ENCODE measurements at regions not wholly inside any gene's neighbourhood (a gene's known extent, or its start where the extent isn't known, plus 50 kb on each side); places are given as distances from the start of the nearest gene placed in this dataset.
A peak's percentile ranks its signal among the peaks of the same experiment; 100 is the strongest.

- no peak overlapping the region for H3K4me3 ChIP-seq (ENCODE audit: control insufficient read depth, low read depth, low read length)
- no peak for DNase-seq (ENCODE audit: low read depth)
- TF ChIP-seq CTCF (conservative IDR thresholded peaks at IDR 0.05; ENCODE audit: control insufficient read depth, insufficient read depth, low read depth, low read length), result no peak
Observed at GRCh38 chr17:45687594-45687993, 96.5 kb upstream of the CRHR1 start.

GRCh38 chr17:45688353-45688752 lies 95.8 kb upstream of the CRHR1 start:
- no peak for TF ChIP-seq CTCF (conservative IDR thresholded peaks at IDR 0.05; ENCODE audit: control insufficient read depth, insufficient read depth, low read depth, low read length)

GRCh38 chr17:45688820-45689219 lies 95.3 kb upstream of the CRHR1 start:
- H3K4me3 ChIP-seq (ENCODE audit: control insufficient read depth, low read depth, low read length), result no peak overlapping the region
- no peak for DNase-seq (ENCODE audit: low read depth)
- no peak for TF ChIP-seq CTCF (conservative IDR thresholded peaks at IDR 0.05; ENCODE audit: control insufficient read depth, insufficient read depth, low read depth, low read length)

More at GRCh38 chr17:45688353-45688752, 95.8 kb upstream of the CRHR1 start:
- no peak overlapping the region for H3K4me3 ChIP-seq (ENCODE audit: control insufficient read depth, low read depth, low read length)
- peak; percentile 4 for DNase-seq (ENCODE audit: low read depth)

GRCh38 chr17:45689451-45689850 lies 94.7 kb upstream of the CRHR1 start:
- no peak overlapping the region for H3K4me3 ChIP-seq (ENCODE audit: control insufficient read depth, low read depth, low read length)
- no peak for TF ChIP-seq CTCF (conservative IDR thresholded peaks at IDR 0.05; ENCODE audit: control insufficient read depth, insufficient read depth, low read depth, low read length)
- no peak for DNase-seq (ENCODE audit: low read depth)

GRCh38 chr17:45690625-45691275 lies 93.4 kb upstream of the CRHR1 start:
- DNase-seq (ENCODE audit: low read depth), result no peak
- H3K4me3 ChIP-seq (ENCODE audit: control insufficient read depth, low read depth, low read length), result no peak overlapping the region
- no peak for TF ChIP-seq CTCF (conservative IDR thresholded peaks at IDR 0.05; ENCODE audit: control insufficient read depth, insufficient read depth, low read depth, low read length)

GRCh38 chr17:45692661-45693060 lies 91.5 kb upstream of the CRHR1 start:
- no peak for TF ChIP-seq CTCF (conservative IDR thresholded peaks at IDR 0.05; ENCODE audit: control insufficient read depth, insufficient read depth, low read depth, low read length)
- no peak for DNase-seq (ENCODE audit: low read depth)
- H3K4me3 ChIP-seq (ENCODE audit: control insufficient read depth, low read depth, low read length), result no peak overlapping the region

- no peak for TF ChIP-seq CTCF (conservative IDR thresholded peaks at IDR 0.05; ENCODE audit: control insufficient read depth, insufficient read depth, low read depth, low read length)
- no peak overlapping the region for H3K4me3 ChIP-seq (ENCODE audit: control insufficient read depth, low read depth, low read length)
- no peak for DNase-seq (ENCODE audit: low read depth)
Observed at GRCh38 chr17:45693792-45694191, 90.3 kb upstream of the CRHR1 start.
